H1 (cell line): ENCODE measurements at regions not wholly inside any gene's neighbourhood (a gene's known extent, or its start where the extent isn't known, plus 50 kb on each side); places are given as distances from the start of the nearest gene placed in this dataset.

ENCODE experiments used
- CTCF ChIA-PET: fragments of 300-600 bp; sonication (Branson Sonifier 250); formaldehyde crosslinking; loops from one replicate; lab custom pipeline; 2021; ENCODE audit not compliant: partially characterized antibody; lab: Charles Lee
- POLR2A ChIA-PET: fragments of 300-600 bp; sonication (Branson Sonifier 250); formaldehyde crosslinking; loops from one replicate; lab custom pipeline; 2021; ENCODE audit warnings: inconsistent platforms; ENCODE audit not compliant: partially characterized antibody; lab: Charles Lee
- DNase-seq, 2 experiments: peaks; one replicate each; pipeline versions ENCODE4 v3.0.0 to v3.0.0-alpha.2; 2010 to 2022; ENCODE audit warnings: low spot score in 2 of 2, low read depth in 1 of 2, mixed read lengths in 1 of 2
- FAIRE-seq: peaks from 2 replicates; lab custom pipeline; 2011; peaks lifted over from hg19 to GRCh38; lab: Jason Lieb, UNC
- H2AFZ ChIP-seq: 2 replicates; pipeline ENCODE4 v1.8.1; 2012; ENCODE audit warnings: low read length, inconsistent platforms
- H2AK5ac ChIP-seq: 2 replicates; pipeline ENCODE4 v1.6.1; 2013; ENCODE audit warnings: low read depth, low read length
- H2BK120ac ChIP-seq: replicated peaks from 2 replicates; pipeline ENCODE3; 2013; ENCODE audit warnings: low read depth, low read length, inconsistent platforms
- H2BK12ac ChIP-seq: 2 replicates; pipeline ENCODE4 v1.6.1; 2013; ENCODE audit warnings: low read depth, low read length
- H2BK15ac ChIP-seq: 2 replicates; pipeline ENCODE4 v1.6.1; 2013; ENCODE audit warnings: low read length
- H2BK20ac ChIP-seq: 2 replicates; pipeline ENCODE4 v1.6.1; 2013; ENCODE audit warnings: low read length
- H2BK5ac ChIP-seq: 2 replicates; pipeline ENCODE4 v1.6.1; 2013; ENCODE audit warnings: low read depth, low read length
- H3K14ac ChIP-seq: 2 replicates; pipeline ENCODE4 v1.6.1; 2013; ENCODE audit warnings: inconsistent platforms; ENCODE audit not compliant: insufficient read length
- H3K18ac ChIP-seq: 2 replicates; pipeline ENCODE4 v1.6.1; 2013; ENCODE audit warnings: low read length; ENCODE audit errors: extremely low read depth
- H3K23ac ChIP-seq: 2 replicates; pipeline ENCODE4 v1.6.1; 2013; ENCODE audit warnings: inconsistent platforms; ENCODE audit not compliant: insufficient read length
- H3K23me2 ChIP-seq: 2 replicates; pipeline ENCODE4 v1.6.1; 2013; ENCODE audit warnings: low read depth, low read length
- H3K27ac ChIP-seq: 2 replicates; pipeline ENCODE4 v1.6.1; 2011; ENCODE audit warnings: low read depth, low read length, inconsistent platforms
- H3K27me3 ChIP-seq, 4 experiments: replicated peaks in 1 of 4; 1 replicate in 1 of 4; 2 replicates in 3 of 4; pipeline versions ENCODE4 v1.6.1 to v1.8.1; 2011 to 2013; ENCODE audit warnings: low read length in 3 of 4, mild to moderate bottlenecking in 3 of 4, inconsistent platforms in 2 of 4, mixed read lengths in 2 of 4, moderate library complexity in 1 of 4; ENCODE audit not compliant: control insufficient read depth in 3 of 4, insufficient read depth in 3 of 4; ENCODE audit errors: extremely low read depth in 1 of 4
- H3K36me3 ChIP-seq, 4 experiments: 2 replicates each; pipeline versions ENCODE4 v1.6.1 to v1.8.1; 2011 to 2013; ENCODE audit warnings: mild to moderate bottlenecking in 4 of 4, low read length in 3 of 4, moderate library complexity in 2 of 4, control low read depth in 1 of 4, inconsistent platforms in 1 of 4; ENCODE audit not compliant: insufficient read depth in 4 of 4, control insufficient read depth in 2 of 4
- H3K4ac ChIP-seq: replicated peaks from 2 replicates; pipeline ENCODE3; 2013; ENCODE audit warnings: low read length, low read depth, mixed read lengths, inconsistent platforms; ENCODE audit not compliant: insufficient read length
- H3K4me1 ChIP-seq, 4 experiments: replicated peaks in 1 of 4; 1 replicate in 1 of 4; 2 replicates in 3 of 4; pipeline versions ENCODE4 v1.6.1 to v1.8.1; 2011 to 2013; ENCODE audit warnings: low read length in 3 of 4, inconsistent platforms in 2 of 4, mixed read lengths in 1 of 4; ENCODE audit not compliant: insufficient read depth in 4 of 4, control insufficient read depth in 3 of 4
- H3K4me2 ChIP-seq, 2 experiments: 2 replicates each; pipeline versions ENCODE4 v1.6.1 to v1.8.1; 2011 to 2013; ENCODE audit warnings: low read depth in 2 of 2, low read length in 2 of 2, control low read depth in 1 of 2, inconsistent platforms in 1 of 2, mild to moderate bottlenecking in 1 of 2; ENCODE audit not compliant: insufficient read depth in 1 of 2
- H3K4me3 ChIP-seq, 4 experiments: fragments of 200-600, 300-600 bp in 1 of 4; sonication (generic), shearing (Covaris generic), sonication (Bioruptor Twin) in 1 of 4; 2 replicates each; pipeline versions ENCODE4 v1.5.1 to v1.8.1; 2011 to 2016; ENCODE audit warnings: low read length in 4 of 4, low read depth in 3 of 4, control low read depth in 2 of 4, inconsistent platforms in 2 of 4, mild to moderate bottlenecking in 2 of 4, mixed read lengths in 1 of 4, moderate library complexity in 1 of 4; ENCODE audit not compliant: insufficient read depth in 2 of 4; ENCODE audit errors: extremely low read depth in 1 of 4
- H3K56ac ChIP-seq: replicated peaks from 2 replicates; pipeline ENCODE3; 2013; ENCODE audit warnings: low read depth, mild to moderate bottlenecking, mixed read lengths, low read length, inconsistent platforms; ENCODE audit not compliant: insufficient read length
- H3K79me1 ChIP-seq: 2 replicates; pipeline ENCODE4 v1.6.1; 2013; ENCODE audit warnings: low read depth, low read length, control low read depth
- H3K79me2 ChIP-seq, 2 experiments: 2 replicates each; pipeline versions ENCODE4 v1.6.1 to v1.8.1; 2012 to 2013; ENCODE audit warnings: low read length in 2 of 2, mild to moderate bottlenecking in 2 of 2, inconsistent platforms in 1 of 2; ENCODE audit not compliant: insufficient read depth in 2 of 2, control insufficient read depth in 1 of 2
- H3K9ac ChIP-seq, 4 experiments: replicated peaks in 1 of 4; 1 replicate in 1 of 4; 2 replicates in 3 of 4; pipeline versions ENCODE4 v1.6.1 to v1.8.1; 2011 to 2013; ENCODE audit warnings: low read depth in 3 of 4, low read length in 3 of 4, control low read depth in 2 of 4, mild to moderate bottlenecking in 2 of 4, moderate library complexity in 2 of 4, inconsistent platforms in 1 of 4; ENCODE audit errors: extremely low read depth in 1 of 4
- H3K9me3 ChIP-seq, 2 experiments: 2 replicates each; pipeline versions ENCODE4 v1.6.1 to v1.8.1; 2012 to 2013; ENCODE audit warnings: mild to moderate bottlenecking in 2 of 2, moderate library complexity in 2 of 2, control low read depth in 1 of 2, inconsistent platforms in 1 of 2, low read depth in 1 of 2, low read length in 1 of 2, mixed read lengths in 1 of 2; ENCODE audit not compliant: insufficient read depth in 2 of 2
- H4K20me1 ChIP-seq, 2 experiments: replicated peaks in 1 of 2; 2 replicates each; pipeline versions ENCODE3 to v1.8.1; 2011 to 2013; ENCODE audit warnings: inconsistent platforms in 2 of 2, low read length in 2 of 2, mild to moderate bottlenecking in 1 of 2; ENCODE audit not compliant: insufficient read depth in 2 of 2, control insufficient read depth in 1 of 2
- H4K5ac ChIP-seq: 2 replicates; pipeline ENCODE4 v1.6.1; 2013; ENCODE audit warnings: low read length, low read depth, mixed read lengths, inconsistent platforms; ENCODE audit not compliant: insufficient read length
- H4K8ac ChIP-seq: 2 replicates; pipeline ENCODE4 v1.8.0; 2013; ENCODE audit warnings: mild to moderate bottlenecking, moderate library complexity, low read length, inconsistent platforms; ENCODE audit not compliant: insufficient read depth; ENCODE audit errors: extremely low read depth
- H4K91ac ChIP-seq: replicated peaks from 2 replicates; pipeline ENCODE3; 2013; ENCODE audit warnings: low read length, mixed read lengths, inconsistent platforms; ENCODE audit not compliant: insufficient read length
- CBX5 ChIP-seq: fragments of 300-800, 300-1000 bp; sonication (generic); IDR thresholded peaks from 2 replicates; pipeline ENCODE4 v1.7.1; 2016; ENCODE audit warnings: antibody characterized with exemption, low read length, low read depth
- CHD1 ChIP-seq: IDR thresholded peaks from 2 replicates; pipeline ENCODE4 v1.6.1; 2012; ENCODE audit warnings: low read depth, low read length, improper control_type of control experiment
- CHD2 ChIP-seq: IDR thresholded peaks from 2 replicates; pipeline ENCODE4 v1.6.1; 2012; ENCODE audit warnings: low read length, improper control_type of control experiment
- GABPA ChIP-seq: IDR thresholded peaks from 2 replicates; pipeline ENCODE4 v1.6.1; 2011; ENCODE audit warnings: mild to moderate bottlenecking, low read length, moderate library complexity, borderline replicate concordance; ENCODE audit not compliant: insufficient read depth
- HDAC2 ChIP-seq, 2 experiments: fragments of 300-600 bp in 1 of 2; sonication (generic) in 1 of 2; IDR thresholded peaks; 2 replicates each; pipeline ENCODE4 v1.6.1; 2011 to 2012; ENCODE audit warnings: low read depth in 2 of 2, low read length in 2 of 2, mild to moderate bottlenecking in 2 of 2, moderate library complexity in 2 of 2, borderline replicate concordance in 1 of 2, inconsistent platforms in 1 of 2
- JUN ChIP-seq: IDR thresholded peaks from 2 replicates; pipeline ENCODE4 v1.6.1; 2011; ENCODE audit warnings: low read depth, mild to moderate bottlenecking, improper control_type of control experiment, low read length
- SIRT6 ChIP-seq: IDR thresholded peaks from one replicate; pipeline ENCODE4 v1.7.1; 2012; ENCODE audit warnings: low read length, inconsistent platforms
- SP2 ChIP-seq: IDR thresholded peaks from 2 replicates; pipeline ENCODE4 v1.6.1; 2012; ENCODE audit warnings: mild to moderate bottlenecking, low read length, inconsistent platforms
- TAF7 ChIP-seq: optimal IDR thresholded peaks from 2 replicates; pipeline ENCODE3; 2011; ENCODE audit warnings: low read depth, mild to moderate bottlenecking, inconsistent platforms, low read length, moderate library complexity, borderline replicate concordance
- TBP ChIP-seq: IDR thresholded peaks from 2 replicates; pipeline ENCODE4 v1.6.1; 2011; ENCODE audit warnings: low read depth, low read length, improper control_type of control experiment
- TCF12 ChIP-seq: IDR thresholded peaks from 2 replicates; pipeline ENCODE4 v1.6.1; 2011; ENCODE audit warnings: low read depth, mild to moderate bottlenecking, low read length
- ZNF274 ChIP-seq: IDR thresholded peaks from 2 replicates; pipeline ENCODE4 v1.7.0; 2012; ENCODE audit warnings: low read length, borderline replicate concordance; ENCODE audit errors: extremely low read depth
- WGBS, 2 experiments: shearing (Covaris generic) in 1 of 2; methylation state at CpG; one replicate each; pipeline versions ENCODE4 v1.1.6 to v1.1.7; 2013 to 2015; ENCODE audit warnings: low lambda C conversion rate in 2 of 2, mixed read lengths in 2 of 2, inconsistent platforms in 1 of 2, low coverage in 1 of 2, missing lambda C conversion rate in 1 of 2; ENCODE audit not compliant: insufficient replicate concordance in 2 of 2, insufficient coverage in 1 of 2, insufficient read length in 1 of 2; ENCODE audit errors: extremely low coverage in 1 of 2, missing lambda C conversion rate in 1 of 2; 5-methylcytosine and 5-hydroxymethylcytosine counted together

DNA sequence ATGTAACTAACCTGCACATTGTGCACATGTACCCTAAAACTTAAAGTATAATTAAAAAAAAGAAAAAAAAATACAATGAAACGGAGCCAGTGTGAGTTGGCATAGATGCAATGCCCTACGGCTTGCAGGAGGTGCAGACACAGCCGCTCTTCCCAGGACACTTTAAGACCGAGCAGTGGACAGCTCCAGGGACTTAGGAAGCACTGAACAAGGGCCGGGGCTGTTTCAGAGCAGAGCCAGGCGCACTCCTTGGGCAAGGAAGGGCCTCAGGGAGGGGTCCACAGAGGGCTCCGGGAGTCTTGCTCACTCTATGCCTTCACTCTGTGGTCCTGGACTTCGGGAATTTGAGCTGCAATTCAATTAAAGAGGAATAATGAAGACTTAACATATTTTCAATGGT, 355.3 kb downstream of the TCERG1L start:
- Histone ChIP-seq H3K27ac (no peak overlapping the region), H2BK15ac (no peak overlapping the region), H2AK5ac (no peak overlapping the region), H3K18ac (no peak overlapping the region), H3K9ac (no peak overlapping the region), H2AFZ (no peak overlapping the region), H4K20me1 (no peaks in the 10 kb centered on the region), H4K8ac (no peak overlapping the region), H3K23me2 (no peaks in the 10 kb centered on the region), H3K23ac (no peak overlapping the region), H4K5ac (no peak overlapping the region), H3K4me3 (no peak overlapping the region), H3K79me1 (no peaks in the 10 kb centered on the region), H3K14ac (no peak overlapping the region), H2BK5ac (no peak overlapping the region), H3K4me1 (peaks cover 0 to 4% (median 0%) of the 10 kb centered on the region in 4 experiments; a peak in 2 of 7 replicates), H3K4ac (no peak overlapping the region), H3K4me2 (no peak overlapping the region), H3K27me3 (no peaks in the 10 kb centered on the region), H2BK120ac (no peak overlapping the region), H2BK12ac (no peak overlapping the region), H4K91ac (no peak overlapping the region), H3K9me3 (no peaks in the 10 kb centered on the region), H3K56ac (no peak overlapping the region)
- FAIRE-seq (no peak), DNase-seq (no peak)
- CTCF ChIA-PET = interaction anchor here (0.7 to 1.7 kb wide), 2 partner anchors 12 to 128 kb away, joined by 3 to 4 read pairs; no protein-coding TSS in a partner anchor
- WGBS, 2 experiments = 79% methylated on average over 8 of the region's 8 CpGs; no CpG with 5 or more reads in 1 of the 2 experiments
- TF ChIP-seq SIRT6 (no peak), JUN (no peak), TBP (no peak), TAF7 (no peak), CHD1 (no peak), HDAC2 (IDR thresholded peaks at IDR 0.05; ENCODE audit: borderline replicate concordance in 1 of 2, low read depth in 2 of 2, low read length in 2 of 2) (no peak), CHD2 (no peak), GABPA (no peak), ZNF274 (no peak), CBX5 (no peak), SP2 (no peak), TCF12 (no peak)
- TF ChIP-seq, all 59 proteins: peak for 0
- H2BK20ac ChIP-seq = no peak overlapping the region
- no peaks in the 10 kb centered on the region for H3K79me2 ChIP-seq
- POLR2A ChIA-PET = no interaction called here
- H3K36me3 ChIP-seq = no peaks in the 10 kb centered on the region
